HepG2 (cell line): ENCODE measurements at regions not wholly inside any gene's neighbourhood (a gene's known extent, or its start where the extent isn't known, plus 50 kb on each side); places are given as distances from the start of the nearest gene placed in this dataset.

ENCODE experiments used
- CREB1 ChIP-seq, 2 experiments: fragments of 450-650 bp in 1 of 2; IDR thresholded peaks; 2 replicates each; pipeline ENCODE4 v1.6.1; 2016 to 2017; ENCODE audit warnings: control low read depth in 1 of 2, mild to moderate bottlenecking in 1 of 2, missing compliant biosample characterization in 1 of 2, missing genetic modification characterization in 1 of 2
- ELF1 ChIP-seq: sonication (generic); formaldehyde crosslinking; IDR thresholded peaks from 2 replicates; pipeline ENCODE4 v1.4.0; 2020; ENCODE audit warnings: missing genetic modification reagents
- FIP1L1 ChIP-seq: fragments of 200-400 bp; formaldehyde crosslinking; IDR thresholded peaks from 2 replicates; pipeline ENCODE4 v1.6.1; 2018; ENCODE audit warnings: low read depth, mild to moderate bottlenecking, low read length, moderate library complexity, borderline replicate concordance; ENCODE audit not compliant: insufficient read depth
- GABPA ChIP-seq, 2 experiments: IDR thresholded peaks; 2 replicates each; pipeline ENCODE4 v1.6.1; 2011 to 2016; ENCODE audit warnings: low read depth in 2 of 2, low read length in 1 of 2, missing biosample characterization in 1 of 2, missing genetic modification characterization in 1 of 2
- GATAD2A ChIP-seq: IDR thresholded peaks from 2 replicates; pipeline ENCODE4 v1.6.1; 2016
- NCOA1 ChIP-seq: sonication (generic); formaldehyde crosslinking; IDR thresholded peaks from 2 replicates; pipeline ENCODE4 v1.9.0; 2021; ENCODE audit warnings: missing genetic modification reagents
- POLR2A ChIP-seq, 2 experiments: IDR thresholded peaks; 2 replicates each; pipeline ENCODE4 v1.6.1; 2011; ENCODE audit warnings: low read depth in 2 of 2, low read length in 2 of 2, mild to moderate bottlenecking in 1 of 2, moderate library complexity in 1 of 2; ENCODE audit not compliant: insufficient read depth in 1 of 2
- RAD21 ChIP-seq: fragments of 450-650 bp; formaldehyde crosslinking; IDR thresholded peaks from 2 replicates; pipeline ENCODE4 v1.5.0; 2020; ENCODE audit warnings: mild to moderate bottlenecking
- RFX5 ChIP-seq: IDR thresholded peaks from 2 replicates; pipeline ENCODE4 v1.6.1; 2011; ENCODE audit warnings: low read depth, low read length, improper control_type of control experiment
- SIN3A ChIP-seq: IDR thresholded peaks from 2 replicates; pipeline ENCODE4 v1.6.1; 2011; ENCODE audit warnings: low read depth, mild to moderate bottlenecking, control low read depth, low read length, borderline replicate concordance
- ZNF350 ChIP-seq: sonication (generic); formaldehyde crosslinking; IDR thresholded peaks from 2 replicates; pipeline ENCODE4 v1.4.0; 2020; ENCODE audit warnings: mild to moderate bottlenecking, low read depth, missing genetic modification reagents, borderline replicate concordance
- ZNF639 ChIP-seq: conservative IDR thresholded peaks from 2 replicates; pipeline ENCODE4 v1.6.1; 2018; ENCODE audit warnings: missing genetic modification reagents
- ZNF691 ChIP-seq: sonication (generic); formaldehyde crosslinking; IDR thresholded peaks from 2 replicates; pipeline ENCODE4 v1.4.0; 2020; ENCODE audit warnings: missing genetic modification reagents, low read depth, mild to moderate bottlenecking, borderline replicate concordance
- TF ChIP-seq, protein P1 (sequence below): sonication (generic); formaldehyde crosslinking; IDR thresholded peaks from 2 replicates; pipeline ENCODE4 v1.4.0; 2020; ENCODE audit warnings: mild to moderate bottlenecking, missing genetic modification reagents

DNA sequence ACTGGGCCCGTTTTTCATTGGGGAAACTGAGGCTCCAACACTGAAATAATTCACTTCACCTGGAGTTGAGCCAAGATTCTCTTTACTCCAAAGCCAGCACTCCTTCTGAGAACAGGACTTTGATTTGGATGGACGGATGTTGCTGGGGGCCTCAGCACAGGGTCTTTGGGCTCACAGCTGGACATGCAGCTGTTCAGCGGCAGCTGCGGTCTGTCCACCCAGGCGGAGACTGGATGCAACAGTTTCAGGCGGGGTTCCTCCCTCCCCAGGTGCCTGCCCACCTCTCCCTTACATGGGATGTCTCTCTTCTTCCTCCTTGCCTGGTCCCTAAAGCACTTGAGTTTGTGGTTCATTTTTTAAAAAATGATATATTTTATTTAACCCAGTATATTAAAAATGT lies 219.0 kb upstream of the IRX4 start:
- TF ChIP-seq SIN3A = no peak
- TF ChIP-seq ZNF691 (CRISPR knock-in tag) = no peak
- no peak for TF ChIP-seq GATAD2A (CRISPR knock-in tag)
- TF ChIP-seq FIP1L1 = no peak
- TF ChIP-seq ZNF350 = no peak
- TF ChIP-seq, protein P1, sequence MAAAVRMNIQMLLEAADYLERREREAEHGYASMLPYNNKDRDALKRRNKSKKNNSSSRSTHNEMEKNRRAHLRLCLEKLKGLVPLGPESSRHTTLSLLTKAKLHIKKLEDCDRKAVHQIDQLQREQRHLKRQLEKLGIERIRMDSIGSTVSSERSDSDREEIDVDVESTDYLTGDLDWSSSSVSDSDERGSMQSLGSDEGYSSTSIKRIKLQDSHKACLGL (CRISPR knock-in tag) = no peak
- TF ChIP-seq ELF1 (CRISPR knock-in tag) = no peak
- no peak for TF ChIP-seq RAD21 (CRISPR knock-in tag)
- TF ChIP-seq ZNF639 (CRISPR knock-in tag) = no peak
- no peak for TF ChIP-seq POLR2A (IDR thresholded peaks at IDR 0.05; ENCODE audit: insufficient read depth in 1 of 2, low read depth in 2 of 2, low read length in 2 of 2)
- TF ChIP-seq RFX5 = no peak
- TF ChIP-seq CREB1 (IDR thresholded peaks at IDR 0.05) = no peak
- no peak for TF ChIP-seq CREB1 (CRISPR knock-in tag; IDR thresholded peaks at IDR 0.05)
- no peak for TF ChIP-seq GABPA (IDR thresholded peaks at IDR 0.05; ENCODE audit: low read depth, low read length)
- no peak for TF ChIP-seq GABPA (CRISPR knock-in tag; IDR thresholded peaks at IDR 0.05; ENCODE audit: low read depth)
- no peak for TF ChIP-seq NCOA1
